ENCODE measurements at regions not wholly inside any gene's neighbourhood (a gene's known extent, or its start where the extent isn't known, plus 50 kb on each side); places are given as distances from the start of the nearest gene placed in this dataset.

DNA sequence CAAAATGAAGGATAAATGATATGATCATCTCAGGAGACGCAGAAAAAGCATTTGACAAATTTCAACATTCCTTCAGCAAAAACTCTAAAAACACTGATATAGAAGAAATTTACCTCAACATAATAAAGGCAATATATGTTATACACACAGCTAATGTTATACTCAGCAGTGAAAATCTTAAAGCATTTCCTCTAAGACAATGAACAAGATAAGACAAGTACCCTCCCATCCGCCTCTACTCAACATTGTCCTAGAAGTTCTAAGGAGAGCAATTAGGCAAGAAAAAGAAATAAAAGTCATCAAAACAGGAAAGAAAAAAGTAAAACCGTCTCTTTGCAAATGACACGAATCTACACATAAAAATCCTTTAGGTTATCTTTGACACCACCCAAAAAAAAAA lies 1432.8 kb downstream of the CDH11 start:
- Histone ChIP-seq H3K9me2 (ENCODE audit: insufficient read depth, low read length) (no peaks in the 10 kb centered on the region), H4K20me1 (ENCODE audit: insufficient read depth) (no peaks in the 10 kb centered on the region), H3K4me2 (ENCODE audit: low read length) (no peak overlapping the region), H3F3A (ENCODE audit: insufficient read depth, low read length, poor library complexity, severe bottlenecking) (no peaks in the 10 kb centered on the region), H3K9ac (ENCODE audit: low read length) (no peak overlapping the region), H2AFZ (ENCODE audit: low read depth, low read length) (no peak overlapping the region), H3K27me3 (ENCODE audit: insufficient read depth, low read depth, low read length) (no peaks in the 10 kb centered on the region), H3K9me3 (ENCODE audit: low read length) (no peaks in the 10 kb centered on the region), H3K27ac (ENCODE audit: low read length) (no peak overlapping the region), H3K4me3 (ENCODE audit: low read length) (no peak overlapping the region), H3K79me2 (replicated peaks; ENCODE audit: insufficient read depth, low read length) (no peaks in the 10 kb centered on the region), H3K36me3 (ENCODE audit: insufficient read depth, low read length) (no peaks in the 10 kb centered on the region)
- TF ChIP-seq POLR2AphosphoS5 (IDR thresholded peaks at IDR 0.05) (no peak), SMC3 (conservative IDR thresholded peaks at IDR 0.05; ENCODE audit: poor library complexity) (no peak), RAD21 (conservative IDR thresholded peaks at IDR 0.05) (no peak), TAF1 (IDR thresholded peaks at IDR 0.05; ENCODE audit: low read depth) (no peak), EZH2 (IDR thresholded peaks at IDR 0.05; ENCODE audit: borderline replicate concordance, insufficient read depth, low read length, poor library complexity, severe bottlenecking) (no peak), MXI1 (conservative IDR thresholded peaks at IDR 0.05; ENCODE audit: poor library complexity, severe bottlenecking) (no peak), EP300 (conservative IDR thresholded peaks at IDR 0.05; ENCODE audit: poor library complexity, severe bottlenecking) (no peak)
- TF ChIP-seq, protein P1, sequence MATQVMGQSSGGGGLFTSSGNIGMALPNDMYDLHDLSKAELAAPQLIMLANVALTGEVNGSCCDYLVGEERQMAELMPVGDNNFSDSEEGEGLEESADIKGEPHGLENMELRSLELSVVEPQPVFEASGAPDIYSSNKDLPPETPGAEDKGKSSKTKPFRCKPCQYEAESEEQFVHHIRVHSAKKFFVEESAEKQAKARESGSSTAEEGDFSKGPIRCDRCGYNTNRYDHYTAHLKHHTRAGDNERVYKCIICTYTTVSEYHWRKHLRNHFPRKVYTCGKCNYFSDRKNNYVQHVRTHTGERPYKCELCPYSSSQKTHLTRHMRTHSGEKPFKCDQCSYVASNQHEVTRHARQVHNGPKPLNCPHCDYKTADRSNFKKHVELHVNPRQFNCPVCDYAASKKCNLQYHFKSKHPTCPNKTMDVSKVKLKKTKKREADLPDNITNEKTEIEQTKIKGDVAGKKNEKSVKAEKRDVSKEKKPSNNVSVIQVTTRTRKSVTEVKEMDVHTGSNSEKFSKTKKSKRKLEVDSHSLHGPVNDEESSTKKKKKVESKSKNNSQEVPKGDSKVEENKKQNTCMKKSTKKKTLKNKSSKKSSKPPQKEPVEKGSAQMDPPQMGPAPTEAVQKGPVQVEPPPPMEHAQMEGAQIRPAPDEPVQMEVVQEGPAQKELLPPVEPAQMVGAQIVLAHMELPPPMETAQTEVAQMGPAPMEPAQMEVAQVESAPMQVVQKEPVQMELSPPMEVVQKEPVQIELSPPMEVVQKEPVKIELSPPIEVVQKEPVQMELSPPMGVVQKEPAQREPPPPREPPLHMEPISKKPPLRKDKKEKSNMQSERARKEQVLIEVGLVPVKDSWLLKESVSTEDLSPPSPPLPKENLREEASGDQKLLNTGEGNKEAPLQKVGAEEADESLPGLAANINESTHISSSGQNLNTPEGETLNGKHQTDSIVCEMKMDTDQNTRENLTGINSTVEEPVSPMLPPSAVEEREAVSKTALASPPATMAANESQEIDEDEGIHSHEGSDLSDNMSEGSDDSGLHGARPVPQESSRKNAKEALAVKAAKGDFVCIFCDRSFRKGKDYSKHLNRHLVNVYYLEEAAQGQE (IDR thresholded peaks at IDR 0.05; ENCODE audit: borderline replicate concordance), result no peak
- TF ChIP-seq, protein P2, sequence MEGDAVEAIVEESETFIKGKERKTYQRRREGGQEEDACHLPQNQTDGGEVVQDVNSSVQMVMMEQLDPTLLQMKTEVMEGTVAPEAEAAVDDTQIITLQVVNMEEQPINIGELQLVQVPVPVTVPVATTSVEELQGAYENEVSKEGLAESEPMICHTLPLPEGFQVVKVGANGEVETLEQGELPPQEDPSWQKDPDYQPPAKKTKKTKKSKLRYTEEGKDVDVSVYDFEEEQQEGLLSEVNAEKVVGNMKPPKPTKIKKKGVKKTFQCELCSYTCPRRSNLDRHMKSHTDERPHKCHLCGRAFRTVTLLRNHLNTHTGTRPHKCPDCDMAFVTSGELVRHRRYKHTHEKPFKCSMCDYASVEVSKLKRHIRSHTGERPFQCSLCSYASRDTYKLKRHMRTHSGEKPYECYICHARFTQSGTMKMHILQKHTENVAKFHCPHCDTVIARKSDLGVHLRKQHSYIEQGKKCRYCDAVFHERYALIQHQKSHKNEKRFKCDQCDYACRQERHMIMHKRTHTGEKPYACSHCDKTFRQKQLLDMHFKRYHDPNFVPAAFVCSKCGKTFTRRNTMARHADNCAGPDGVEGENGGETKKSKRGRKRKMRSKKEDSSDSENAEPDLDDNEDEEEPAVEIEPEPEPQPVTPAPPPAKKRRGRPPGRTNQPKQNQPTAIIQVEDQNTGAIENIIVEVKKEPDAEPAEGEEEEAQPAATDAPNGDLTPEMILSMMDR (IDR thresholded peaks at IDR 0.05; ENCODE audit: poor library complexity, severe bottlenecking), result no peak

DNA sequence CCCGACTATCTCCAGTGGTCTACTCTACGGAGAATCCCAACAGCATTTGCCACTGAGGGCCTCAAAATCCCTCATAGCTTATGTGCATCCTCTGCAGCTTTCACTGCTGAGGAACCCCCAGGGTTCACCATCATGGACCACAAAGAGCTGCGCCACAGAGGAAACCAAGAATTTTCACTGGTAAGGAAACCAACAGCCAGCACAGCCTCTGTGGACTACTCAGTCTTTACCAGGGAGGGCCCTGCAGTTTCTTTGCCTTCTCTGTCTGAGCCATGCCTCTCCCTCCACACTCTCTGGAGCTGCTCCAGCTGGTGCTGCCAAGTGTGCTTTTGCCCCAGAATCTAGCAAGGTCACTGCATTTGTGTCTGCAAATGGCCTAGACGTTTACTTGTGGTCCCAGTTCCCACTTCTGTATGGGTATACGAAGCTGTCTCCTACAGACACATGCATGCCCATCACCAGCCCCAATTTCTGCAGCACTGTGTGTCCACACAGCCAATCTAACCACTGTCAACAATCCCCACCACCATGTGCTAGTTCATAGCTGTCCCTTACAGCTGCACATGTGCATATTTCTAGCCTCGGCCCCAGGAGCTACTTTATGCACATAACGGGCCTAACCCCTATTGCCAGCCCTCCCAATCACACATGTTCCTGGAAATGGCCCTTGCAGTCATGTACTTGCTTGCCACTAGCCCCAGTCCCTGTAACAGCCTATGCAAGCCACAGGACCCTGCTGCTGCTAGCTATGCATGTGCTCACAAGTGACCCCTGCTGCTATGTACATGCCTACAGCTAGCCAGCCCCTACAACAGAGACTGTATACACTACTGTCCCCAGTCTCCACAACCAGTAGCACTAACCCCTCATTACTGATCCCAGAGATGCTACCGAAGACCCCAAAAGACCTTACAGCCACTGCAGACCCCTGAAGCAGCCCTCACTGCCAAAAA lies 1437.4 kb downstream of the CDH11 start:
- H3K79me2 ChIP-seq (replicated peaks; ENCODE audit: insufficient read depth, low read length), result no peaks in the 10 kb centered on the region
- H3K36me3 ChIP-seq (ENCODE audit: insufficient read depth, low read length), result no peaks in the 10 kb centered on the region
- no peaks in the 10 kb centered on the region for H4K20me1 ChIP-seq (ENCODE audit: insufficient read depth)
- H2AFZ ChIP-seq (ENCODE audit: low read depth, low read length), result no peak overlapping the region
- H3F3A ChIP-seq (ENCODE audit: insufficient read depth, low read length, poor library complexity, severe bottlenecking), result no peaks in the 10 kb centered on the region
- H3K27ac ChIP-seq (ENCODE audit: low read length), result no peak overlapping the region
- no peaks in the 10 kb centered on the region for H3K9me3 ChIP-seq (ENCODE audit: low read length)
- H3K4me2 ChIP-seq (ENCODE audit: low read length), result no peak overlapping the region
- H3K9me2 ChIP-seq (ENCODE audit: insufficient read depth, low read length), result no peaks in the 10 kb centered on the region
- no peaks in the 10 kb centered on the region for H3K27me3 ChIP-seq (ENCODE audit: insufficient read depth, low read depth, low read length)
- H3K4me3 ChIP-seq (ENCODE audit: low read length), result no peak overlapping the region
- no peak overlapping the region for H3K9ac ChIP-seq (ENCODE audit: low read length)
- TF ChIP-seq, protein P2 (IDR thresholded peaks at IDR 0.05; ENCODE audit: poor library complexity, severe bottlenecking), result no peak
- no peak for TF ChIP-seq MXI1 (conservative IDR thresholded peaks at IDR 0.05; ENCODE audit: poor library complexity, severe bottlenecking)
- no peak for TF ChIP-seq EZH2 (IDR thresholded peaks at IDR 0.05; ENCODE audit: borderline replicate concordance, insufficient read depth, low read length, poor library complexity, severe bottlenecking)
- TF ChIP-seq, protein P1 (IDR thresholded peaks at IDR 0.05; ENCODE audit: borderline replicate concordance), result no peak
- TF ChIP-seq POLR2AphosphoS5 (IDR thresholded peaks at IDR 0.05), result no peak
- TF ChIP-seq TAF1 (IDR thresholded peaks at IDR 0.05; ENCODE audit: low read depth), result no peak
- no peak for TF ChIP-seq EP300 (conservative IDR thresholded peaks at IDR 0.05; ENCODE audit: poor library complexity, severe bottlenecking)
- TF ChIP-seq RAD21 (conservative IDR thresholded peaks at IDR 0.05), result no peak
- no peak for TF ChIP-seq SMC3 (conservative IDR thresholded peaks at IDR 0.05; ENCODE audit: poor library complexity)
